Activated CD4-positive, alpha-beta T cell treated with anti-CD3 and anti-CD28 coated beads for 4 hours (primary cell): ENCODE measurements at regions not wholly inside any gene's neighbourhood (a gene's known extent, or its start where the extent isn't known, plus 50 kb on each side); places are given as distances from the start of the nearest gene placed in this dataset.

ENCODE experiments used
- DNase-seq, 2 donors: peaks; one replicate each; pipeline ENCODE4 v3.0.0-alpha.2; 2020

DNA sequence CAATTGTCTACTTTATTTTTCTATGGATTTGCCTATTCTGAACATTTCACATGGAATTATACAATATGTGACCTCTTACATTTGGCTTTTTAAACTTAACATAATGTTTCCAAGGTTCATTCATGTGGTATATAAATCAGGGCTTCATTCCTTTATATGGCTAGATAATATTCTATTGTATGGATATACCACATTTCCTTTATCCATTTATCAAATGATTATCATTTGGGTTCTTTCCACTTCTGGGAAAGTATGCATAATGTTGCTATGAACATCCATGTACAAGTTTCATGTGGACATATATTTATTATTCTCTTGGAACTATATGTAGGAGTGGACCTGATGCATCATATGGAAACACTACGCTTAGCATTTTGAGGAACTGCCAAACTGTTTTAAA is 99.7 kb upstream of the NCKAP5 start:
- DNase-seq = no peak

DNA sequence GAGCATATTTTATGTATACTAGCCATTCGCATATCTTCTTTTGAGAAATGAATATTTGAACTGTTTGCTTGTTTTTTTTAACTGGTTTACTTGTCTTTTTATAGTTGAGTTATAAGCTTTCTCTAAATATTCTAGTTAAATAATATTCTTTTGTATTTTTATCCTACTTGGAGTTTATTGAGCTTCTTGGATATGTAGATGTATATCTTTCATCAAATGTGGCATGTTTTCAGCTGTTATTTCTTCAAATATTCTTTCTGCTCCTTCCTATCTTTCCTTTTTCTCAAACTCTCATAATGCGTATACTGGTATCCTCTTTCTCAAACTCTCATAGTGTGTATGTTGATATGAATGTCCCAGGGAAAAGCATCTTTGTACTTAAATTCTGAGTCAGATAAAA is 100.3 kb upstream of the NCKAP5 start:
- no peak for DNase-seq

GRCh38 chr2:133673305-133673905 is 105.1 kb upstream of the NCKAP5 start:
- DNase-seq = no peak

DNA sequence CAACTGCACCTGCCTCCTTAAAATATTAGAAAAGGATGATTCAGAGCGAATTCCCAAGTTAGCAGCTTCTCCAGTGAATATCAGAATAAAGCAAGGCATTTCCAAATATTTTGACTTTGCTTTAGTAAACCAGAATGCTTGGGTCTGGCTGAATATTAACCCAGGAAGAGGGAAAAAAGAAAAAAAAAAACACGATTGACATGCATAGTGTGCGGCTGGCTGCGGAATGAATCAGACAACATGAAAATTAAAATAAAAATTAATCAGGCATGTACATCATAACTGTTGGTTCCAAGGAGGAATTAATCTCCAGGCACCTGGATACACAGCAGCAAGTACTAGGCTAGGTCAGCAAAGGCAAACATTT is 105.8 kb upstream of the NCKAP5 start:
- no peak for DNase-seq

- no peak for DNase-seq
Observed at GRCh38 chr2:133674433-133675331, 106.4 kb upstream of the NCKAP5 start.

GRCh38 chr2:133676392-133677130 is 108.3 kb upstream of the NCKAP5 start:
- DNase-seq = no peak

- DNase-seq = no peak
Observed at GRCh38 chr2:133680343-133681049, 112.2 kb upstream of the NCKAP5 start.

- DNase-seq = no peak
Observed at GRCh38 chr2:133682347-133682746, 114.1 kb upstream of the NCKAP5 start.

- DNase-seq = no peak
Observed at GRCh38 chr2:133682906-133683305, 114.6 kb upstream of the NCKAP5 start.

- DNase-seq = no peak
Observed at GRCh38 chr2:133685636-133686215, 117.5 kb upstream of the NCKAP5 start.

- DNase-seq = no peak
Observed at GRCh38 chr2:133690780-133691179, 122.5 kb upstream of the NCKAP5 start.

GRCh38 chr2:133691336-133691735 is 123.1 kb upstream of the NCKAP5 start:
- no peak for DNase-seq

DNA sequence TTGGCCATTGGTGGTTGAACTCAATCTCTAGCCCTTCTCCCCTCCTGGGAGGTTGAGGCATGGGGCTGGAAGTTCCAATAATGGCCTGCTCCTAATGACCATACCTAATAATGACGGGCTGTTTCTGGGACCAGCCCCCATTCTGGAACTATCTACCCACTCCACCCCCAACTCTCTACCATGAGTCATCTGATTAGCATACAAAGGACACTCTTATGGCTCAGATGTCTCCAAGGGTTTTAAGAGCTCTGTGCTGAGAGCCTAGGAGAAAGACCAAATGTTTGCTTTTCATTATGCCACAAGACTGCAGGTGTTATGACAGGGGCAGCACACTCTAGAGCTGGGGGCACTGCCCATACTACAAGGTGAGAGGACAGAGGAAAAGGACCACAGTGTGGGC is 137.0 kb upstream of the NCKAP5 start:
- DNase-seq = no peak

- no peak for DNase-seq
Observed at GRCh38 chr2:133710613-133711012, 142.3 kb upstream of the NCKAP5 start.

GRCh38 chr2:133711201-133711600 is 142.9 kb upstream of the NCKAP5 start:
- no peak for DNase-seq

DNA sequence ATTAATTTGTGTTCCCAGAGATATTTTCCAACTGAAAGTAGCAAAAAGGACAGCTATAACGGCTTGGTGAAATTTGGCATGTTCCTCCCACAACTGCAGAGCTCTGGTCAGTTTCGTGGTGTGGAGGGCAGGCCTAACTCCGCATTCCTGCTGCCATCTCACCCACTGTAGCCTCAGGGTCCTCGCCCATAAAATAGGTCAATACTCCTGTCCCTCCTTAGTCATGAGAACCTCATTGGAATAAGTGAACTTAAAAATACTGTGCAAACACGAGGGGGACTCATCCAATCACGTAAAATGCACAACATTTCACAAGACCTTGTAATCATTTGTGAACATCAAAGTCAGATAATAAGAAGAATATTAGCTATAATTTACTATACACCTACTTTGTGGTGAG is 143.5 kb upstream of the NCKAP5 start:
- DNase-seq = no peak

DNA sequence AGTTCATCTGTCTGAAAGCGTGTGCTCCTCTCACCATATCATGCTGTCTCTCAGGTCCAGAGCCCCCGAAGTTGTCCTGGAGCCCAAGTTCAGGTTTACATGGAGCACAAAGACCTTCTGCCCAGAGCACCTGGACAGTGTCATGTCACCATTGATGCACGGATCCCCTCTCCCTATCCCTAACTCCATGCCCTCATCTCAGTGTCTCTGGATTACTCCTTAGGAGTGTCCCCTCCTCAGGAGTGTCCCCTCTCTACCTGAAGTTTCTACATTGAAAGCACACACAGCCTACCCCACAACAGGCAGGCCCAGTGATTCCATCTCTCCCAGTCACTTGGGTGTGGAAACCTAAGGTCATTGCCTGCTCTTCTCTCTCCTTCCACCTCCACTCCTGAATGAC is 144.1 kb upstream of the NCKAP5 start:
- DNase-seq = no peak

GRCh38 chr2:133713049-133713580 is 144.9 kb upstream of the NCKAP5 start:
- DNase-seq = no peak

DNA sequence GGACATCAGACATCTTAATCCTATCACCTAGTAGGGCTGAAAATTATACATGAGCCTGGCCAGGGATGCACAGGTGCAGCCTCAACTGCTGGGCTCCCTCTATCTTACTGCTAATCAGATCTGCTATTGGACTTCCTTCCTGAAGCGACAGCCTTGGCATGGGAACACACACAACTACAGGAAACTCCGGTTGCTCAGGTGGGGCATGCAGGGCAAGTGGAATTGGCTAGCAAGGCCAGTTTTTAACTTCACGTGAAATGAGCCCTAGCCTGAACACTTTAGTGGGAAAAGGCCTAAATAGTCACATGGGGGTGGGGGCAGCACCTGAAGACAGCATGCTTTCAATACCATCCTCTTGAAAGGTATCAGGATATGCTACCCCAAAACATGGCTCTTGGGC is 147.9 kb upstream of the NCKAP5 start:
- no peak for DNase-seq

DNA sequence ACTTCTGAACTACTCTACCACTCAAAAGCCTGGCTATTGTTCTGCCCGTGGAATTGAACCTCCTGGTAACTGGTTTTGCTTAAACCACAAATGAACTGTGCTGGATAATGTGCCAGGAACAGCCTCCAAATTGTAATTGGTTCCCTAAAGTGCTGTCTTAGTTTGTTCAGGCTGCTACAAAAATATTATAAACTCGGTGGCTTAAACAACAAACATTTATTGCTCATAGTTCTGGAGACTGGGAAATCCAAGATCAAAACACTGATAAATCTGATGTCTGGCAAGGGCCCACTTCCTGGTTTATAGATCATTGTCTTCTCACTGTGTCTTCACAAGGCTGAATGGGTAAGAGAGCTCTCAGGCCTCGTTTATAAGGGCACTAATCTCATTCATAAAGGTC is 149.2 kb upstream of the NCKAP5 start:
- no peak for DNase-seq

GRCh38 chr2:133718688-133719201 is 150.5 kb upstream of the NCKAP5 start:
- no peak for DNase-seq

DNA sequence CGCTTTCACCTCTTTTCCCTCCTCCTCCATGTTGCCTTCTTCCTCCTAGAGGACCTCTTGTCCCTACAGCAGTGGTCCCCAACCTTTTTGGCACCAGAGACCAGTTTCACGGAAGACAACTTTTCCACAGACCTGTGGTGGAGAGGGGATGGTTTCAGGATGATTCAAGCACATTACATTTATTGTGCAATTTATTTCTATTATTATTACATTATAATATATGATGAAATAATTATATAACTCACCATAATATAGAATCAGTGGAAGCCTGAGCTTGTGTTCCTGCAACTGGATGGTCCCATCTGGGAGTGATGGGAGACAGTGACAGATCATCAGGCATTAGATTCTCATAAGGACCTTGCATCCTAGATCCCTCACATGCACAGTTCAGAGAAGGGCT is 152.2 kb upstream of the NCKAP5 start:
- no peak for DNase-seq
